Dedifferentiated amniotic fluid mesenchymal stem cell (primary cell): ENCODE measurements at regions not wholly inside any gene's neighbourhood (a gene's known extent, or its start where the extent isn't known, plus 50 kb on each side); places are given as distances from the start of the nearest gene placed in this dataset.
A peak's percentile ranks its signal among the peaks of the same experiment; 100 is the strongest.
"Not testable (repeated sequence)": the region's sequence is repeated elsewhere in the genome, so short reads cannot be mapped to it uniquely, and the experiment has no call there.

Experiments used
- DNase-seq: peaks from one replicate; pipeline ENCODE4 v3.0.0-alpha.2; 2016; ENCODE audit errors: extremely low spot score

GRCh38 chr12:13442457-13442856 is 245.9 kb downstream of the EMP1 start:
- DNase-seq = no peak

GRCh38 chr12:13440844-13441243 is 244.3 kb downstream of the EMP1 start:
- no peak for DNase-seq

GRCh38 chr12:13437541-13437940 is 241.0 kb downstream of the EMP1 start:
- DNase-seq = no peak

- no peak for DNase-seq
Observed at GRCh38 chr12:13436696-13437391, 240.3 kb downstream of the EMP1 start.

- DNase-seq = no peak
Observed at GRCh38 chr12:13436182-13436581, 239.7 kb downstream of the EMP1 start.

GRCh38 chr12:13435235-13435933 is 238.9 kb downstream of the EMP1 start:
- DNase-seq = no peak

- no peak for DNase-seq
Observed at GRCh38 chr12:13433768-13434167, 237.2 kb downstream of the EMP1 start.

- DNase-seq = no peak
Observed at GRCh38 chr12:13431041-13431440, 234.5 kb downstream of the EMP1 start.

- no peak for DNase-seq
Observed at GRCh38 chr12:13428538-13429265, 232.2 kb downstream of the EMP1 start.

- DNase-seq = no peak
Observed at GRCh38 chr12:13425766-13426165, 229.2 kb downstream of the EMP1 start.

GRCh38 chr12:13422291-13422690 is 225.8 kb downstream of the EMP1 start:
- DNase-seq = no peak

- no peak for DNase-seq
Observed at GRCh38 chr12:13417516-13417915, 221.0 kb downstream of the EMP1 start.

- no peak for DNase-seq
Observed at GRCh38 chr12:13411287-13411686, 214.8 kb downstream of the EMP1 start.

- DNase-seq = no peak
Observed at GRCh38 chr12:13405961-13406703, 209.6 kb downstream of the EMP1 start.

GRCh38 chr12:13404631-13405473 is 208.3 kb downstream of the EMP1 start:
- DNase-seq = no peak

GRCh38 chr12:13404111-13404628 is 207.6 kb downstream of the EMP1 start:
- no peak for DNase-seq

GRCh38 chr12:13391375-13391774 is 194.8 kb downstream of the EMP1 start:
- not testable (repeated sequence) for DNase-seq

- no peak for DNase-seq
Observed at GRCh38 chr12:13390918-13391317, 194.4 kb downstream of the EMP1 start.

GRCh38 chr12:13390381-13390861 is 193.9 kb downstream of the EMP1 start:
- peak; percentile 61 for DNase-seq

- DNase-seq = no peak
Observed at GRCh38 chr12:13387101-13387500, 190.6 kb downstream of the EMP1 start.
